CD4-positive, alpha-beta T cell (primary cell): ENCODE measurements at regions not wholly inside any gene's neighbourhood (a gene's known extent, or its start where the extent isn't known, plus 50 kb on each side); places are given as distances from the start of the nearest gene placed in this dataset.

Experiments
- ATAC-seq: fragments of 200-7000 bp; cut with Tn5 transposase; one replicate; pipeline ENCODE4 v1.10.0; 2022; ENCODE audit warnings: mild to moderate bottlenecking; ENCODE audit not compliant: poor library complexity
- CTCF ChIA-PET: fragments of 350-600 bp; sonication (Branson Sonifier 250); formaldehyde crosslinking; loops from one replicate; lab custom pipeline; 2021; ENCODE audit warnings: antibody characterized with exemption, inconsistent platforms; lab: Charles Lee
- POLR2A ChIA-PET: fragments of 350-600 bp; sonication (Branson Sonifier 250); formaldehyde crosslinking; loops from one replicate; lab custom pipeline; 2021; ENCODE audit warnings: antibody characterized with exemption, inconsistent platforms; lab: Charles Lee
- DNase-seq, 14 experiments: peaks; one replicate each; pipeline ENCODE4 v3.0.0-alpha.2; 2013 to 2020; ENCODE audit warnings: mixed read lengths in 2 of 14
- H3K27ac ChIP-seq, 2 donors: one replicate each; pipeline versions ENCODE4 v1.5.1 to v1.7.0; 2013; ENCODE audit warnings: low read length in 2 of 2, low read depth in 1 of 2, mild to moderate bottlenecking in 1 of 2
- H3K27me3 ChIP-seq, 2 experiments: 1 replicate in 1 of 2; 2 replicates in 1 of 2; pipeline versions ENCODE4 v1.6.1 to v1.7.0; 2013; ENCODE audit warnings: low read length in 2 of 2, control low read depth in 1 of 2, mild to moderate bottlenecking in 1 of 2, moderate library complexity in 1 of 2; ENCODE audit not compliant: insufficient read depth in 2 of 2, control insufficient read depth in 1 of 2
- H3K36me3 ChIP-seq: one replicate; pipeline ENCODE4 v1.6.1; 2013; ENCODE audit warnings: low read length, control low read depth; ENCODE audit not compliant: insufficient read depth
- H3K4me1 ChIP-seq: one replicate; pipeline ENCODE4 v1.6.1; 2013; ENCODE audit warnings: low read length, control low read depth; ENCODE audit not compliant: insufficient read depth
- H3K4me3 ChIP-seq: one replicate; pipeline ENCODE4 v1.5.1; 2013; ENCODE audit warnings: mild to moderate bottlenecking, low read length, moderate library complexity
- H3K9me3 ChIP-seq, 2 experiments: 1 replicate in 1 of 2; 2 replicates in 1 of 2; pipeline versions ENCODE4 v1.6.1 to v1.7.0; 2013; ENCODE audit warnings: low read length in 2 of 2, mild to moderate bottlenecking in 2 of 2, control low read depth in 1 of 2, moderate library complexity in 1 of 2; ENCODE audit not compliant: control insufficient read depth in 1 of 2, insufficient read depth in 1 of 2
- H3K27ac Mint-ChIP-seq: one replicate; pipeline ENCODE4 v1.8.0; 2020; ENCODE audit warnings: mixed read lengths
- H3K27me3 Mint-ChIP-seq: one replicate; pipeline ENCODE4 v1.8.0; 2021; ENCODE audit warnings: mixed read lengths
- H3K36me3 Mint-ChIP-seq: one replicate; pipeline ENCODE4 v1.8.0; 2021; ENCODE audit warnings: low read depth, mixed read lengths
- H3K4me1 Mint-ChIP-seq: one replicate; pipeline ENCODE4 v1.8.0; 2021; ENCODE audit warnings: low read depth, mixed read lengths
- H3K4me3 Mint-ChIP-seq: one replicate; pipeline ENCODE4 v1.8.0; 2020; ENCODE audit warnings: mild to moderate bottlenecking, mixed read lengths
- H3K9me3 Mint-ChIP-seq: one replicate; pipeline ENCODE4 v1.8.0; 2020; ENCODE audit warnings: mixed read lengths
- CTCF ChIP-seq: fragments of 200-600 bp; IDR thresholded peaks from one replicate; pipeline ENCODE4 v1.8.0; 2022; ENCODE audit warnings: antibody characterized with exemption, mild to moderate bottlenecking
- intact Hi-C, 2 experiments: fragments of 100-400 bp; cut with DNase I in 1 of 2; cut with micrococcal nuclease in 1 of 2; formaldehyde crosslinking; loops; one replicate each; pipeline versions ENCODE4 v1.15.1 to v1.9.0; 2023 to 2025; cut with DNase I, micrococcal nuclease

- ATAC-seq (no peak), DNase-seq (no peak)
- peaks cover 0 to 15% of the 10 kb centered on the region in 2 experiments for H3K9me3 ChIP-seq
- no peak overlapping the region for H3K27ac Mint-ChIP-seq
- no peaks in the 10 kb centered on the region for H3K27me3 Mint-ChIP-seq
- H3K4me1 ChIP-seq = no peaks in the 10 kb centered on the region
- CTCF ChIA-PET = no interaction called here
- intact Hi-C loops = no loop called here
- no peak for TF ChIP-seq CTCF
- H3K4me3 Mint-ChIP-seq = no peak overlapping the region
- H3K27me3 ChIP-seq = no peaks in the 10 kb centered on the region
- no peaks in the 10 kb centered on the region for H3K36me3 ChIP-seq
- H3K36me3 Mint-ChIP-seq = no peaks in the 10 kb centered on the region
- no peaks in the 10 kb centered on the region for H3K4me1 Mint-ChIP-seq
- H3K9me3 Mint-ChIP-seq = peaks cover 6% of the 10 kb centered on the region
- POLR2A ChIA-PET = no interaction called here
- H3K27ac ChIP-seq = no peak overlapping the region
- no peak overlapping the region for H3K4me3 ChIP-seq
These were observed 331.9 kb downstream of the ACTR3B start for GRCh38 chr7:153091477-153091876.

DNA sequence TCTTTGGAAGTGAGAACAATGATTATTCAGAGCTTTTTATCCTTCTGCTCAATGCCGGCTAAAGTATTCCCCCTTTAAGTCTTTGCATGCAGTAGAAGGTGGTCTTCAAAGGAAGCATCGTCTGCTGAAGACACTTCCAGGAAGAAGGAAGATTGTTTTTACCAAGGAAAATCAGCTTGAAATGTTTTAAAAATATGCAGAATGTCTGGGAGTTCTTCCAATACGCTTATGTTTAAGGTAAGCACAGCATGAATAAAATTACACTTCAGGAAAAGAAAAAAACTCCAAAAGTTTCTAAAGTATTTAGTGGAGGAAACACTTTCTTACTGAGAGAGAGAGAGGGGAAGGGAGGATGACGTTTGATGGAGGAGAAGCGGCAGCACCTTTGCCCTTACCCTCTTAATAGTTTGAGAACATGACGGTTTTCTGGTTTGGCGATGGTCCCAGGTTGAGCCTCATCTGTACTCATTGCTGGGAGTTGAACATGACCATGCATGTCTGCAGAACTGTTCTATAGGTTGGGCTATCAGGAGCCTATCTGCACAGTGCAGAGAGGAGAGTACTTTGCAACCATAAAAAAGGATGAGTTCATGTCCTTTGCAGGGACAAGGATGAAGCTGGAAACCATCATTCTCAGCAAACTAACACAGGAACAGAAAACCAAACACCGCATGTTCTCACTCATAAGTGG lies 338.1 kb downstream of the ACTR3B start:
- CTCF ChIA-PET = no interaction called here
- intact Hi-C loops = no loop called here
- no peak overlapping the region for H3K4me3 ChIP-seq
- no peak overlapping the region for H3K27ac Mint-ChIP-seq
- ATAC-seq (no peak), DNase-seq (no peak)
- no peak overlapping the region for H3K27ac ChIP-seq
- no peaks in the 10 kb centered on the region for H3K36me3 Mint-ChIP-seq
- H3K9me3 Mint-ChIP-seq = peaks cover 6% of the 10 kb centered on the region
- TF ChIP-seq CTCF = no peak
- H3K27me3 ChIP-seq = no peaks in the 10 kb centered on the region
- H3K4me1 ChIP-seq = no peaks in the 10 kb centered on the region
- peaks cover 0 to 17% of the 10 kb centered on the region in 2 experiments for H3K9me3 ChIP-seq
- H3K4me1 Mint-ChIP-seq = no peaks in the 10 kb centered on the region
- POLR2A ChIA-PET = no interaction called here
- H3K4me3 Mint-ChIP-seq = no peak overlapping the region
- H3K36me3 ChIP-seq = no peaks in the 10 kb centered on the region
- H3K27me3 Mint-ChIP-seq = no peaks in the 10 kb centered on the region

- Histone ChIP-seq H3K27ac (no peak overlapping the region), H3K36me3 (no peaks in the 10 kb centered on the region), H3K4me1 (no peaks in the 10 kb centered on the region), H3K9me3 (peaks cover 0 to 17% of the 10 kb centered on the region in 2 experiments), H3K27me3 (no peaks in the 10 kb centered on the region), H3K4me3 (no peak overlapping the region)
- POLR2A ChIA-PET = no interaction called here
- CTCF ChIA-PET = no interaction called here
- Mint-ChIP-seq H3K9me3 (peaks cover 6% of the 10 kb centered on the region), H3K27me3 (no peaks in the 10 kb centered on the region), H3K4me1 (no peaks in the 10 kb centered on the region), H3K4me3 (no peak overlapping the region), H3K27ac (no peak overlapping the region), H3K36me3 (no peaks in the 10 kb centered on the region)
- DNase-seq (no peak), ATAC-seq (no peak)
- intact Hi-C loops = no loop called here
- no peak for TF ChIP-seq CTCF
These were observed 339.7 kb downstream of the ACTR3B start for GRCh38 chr7:153099235-153099634.
